A549 (cell line): ENCODE measurements at regions not wholly inside any gene's neighbourhood (a gene's known extent, or its start where the extent isn't known, plus 50 kb on each side); places are given as distances from the start of the nearest gene placed in this dataset.

Experiments
- ATAC-seq, 2 experiments: fragments of 200-7000 bp in 1 of 2; fragments of >200 bp in 1 of 2; cut with Nextera tagmentation in 1 of 2; cut with Tn5 transposase in 1 of 2; 3 replicates each; pipeline versions ENCODE4 v1.8.0 to v1.9.1; 2018 to 2020; ENCODE audit warnings: mild to moderate bottlenecking in 1 of 2, moderate library complexity in 1 of 2
- CTCF ChIA-PET: fragments of 300-600 bp; sonication (Branson Sonifier 250); formaldehyde crosslinking; extraction: SDS; loops from one replicate; lab custom pipeline; 2021; ENCODE audit warnings: antibody characterized with exemption, inconsistent platforms; lab: Yijun Ruan, JAX
- POLR2A ChIA-PET: fragments of 350-600 bp; formaldehyde crosslinking; extraction: SDS; loops from one replicate; lab custom pipeline; 2021; ENCODE audit warnings: antibody characterized with exemption, inconsistent platforms; lab: Yijun Ruan, JAX
- DNase-seq, 2 experiments: peaks; one replicate each; pipeline versions ENCODE4 v3.0.0 to v3.0.0-alpha.2; 2011 to 2016; ENCODE audit warnings: low read depth in 1 of 2, low spot score in 1 of 2
- FAIRE-seq: peaks from 2 replicates; lab custom pipeline; 2011; peaks lifted over from hg19 to GRCh38; lab: Jason Lieb, UNC
- H3K27ac ChIP-seq, 2 experiments: fragments of >200 bp; sonication (Bioruptor Twin); formaldehyde crosslinking; 3 replicates each; pipeline ENCODE4 v1.5.1; 2016 to 2017
- H3K4me1 ChIP-seq: fragments of >200 bp; sonication (Bioruptor Twin); formaldehyde crosslinking; 3 replicates; pipeline ENCODE4 v1.6.1; 2016
- H3K4me2 ChIP-seq: fragments of >200 bp; sonication (Bioruptor Twin); formaldehyde crosslinking; 3 replicates; pipeline ENCODE4 v1.6.1; 2016
- H3K4me3 ChIP-seq: fragments of >200 bp; sonication (Bioruptor Twin); formaldehyde crosslinking; 3 replicates; pipeline ENCODE4 v1.5.1; 2016
- H3K9me3 ChIP-seq: fragments of >200 bp; sonication (Bioruptor Twin); formaldehyde crosslinking; 3 replicates; pipeline ENCODE4 v1.6.1; 2016
- BHLHE40 ChIP-seq: IDR thresholded peaks from 2 replicates; pipeline ENCODE4 v1.6.1; 2012; ENCODE audit warnings: low read depth, low read length, inconsistent platforms
- CBX8 ChIP-seq: fragments of 200-600 bp; sonication (generic); IDR thresholded peaks from 2 replicates; pipeline ENCODE4 v1.6.1; 2016
- CEBPB ChIP-seq, 2 experiments: fragments of >200 bp in 1 of 2; sonication (Bioruptor Twin) in 1 of 2; formaldehyde crosslinking in 1 of 2; IDR thresholded peaks; 2 replicates each; pipeline ENCODE4 v1.6.1; 2012 to 2016
- CHD4 ChIP-seq: fragments of 200-600 bp; sonication (generic); IDR thresholded peaks from 2 replicates; pipeline ENCODE4 v1.6.1; 2016; ENCODE audit warnings: antibody characterized with exemption, mild to moderate bottlenecking, borderline replicate concordance
- EHMT2 ChIP-seq: fragments of 200-600 bp; sonication (generic); IDR thresholded peaks from 2 replicates; pipeline ENCODE4 v1.6.1; 2016; ENCODE audit warnings: antibody characterized with exemption, low read depth, mild to moderate bottlenecking, moderate library complexity
- FOSB ChIP-seq: fragments of 250-450 bp; sonication (Bioruptor Pico); IDR thresholded peaks from 2 replicates; pipeline ENCODE4 v1.5.0; 2020; ENCODE audit warnings: mild to moderate bottlenecking, moderate library complexity
- GATA3 ChIP-seq: IDR thresholded peaks from 2 replicates; pipeline ENCODE4 v1.6.1; 2012; ENCODE audit warnings: borderline replicate concordance
- HDAC2 ChIP-seq: fragments of 200-600 bp; sonication (generic); IDR thresholded peaks from 2 replicates; pipeline ENCODE4 v1.6.1; 2016
- HOXB13 ChIP-seq: fragments of 250-450 bp; sonication (Bioruptor Pico); IDR thresholded peaks from 2 replicates; pipeline ENCODE4 v1.5.0; 2020; ENCODE audit warnings: low read depth, mild to moderate bottlenecking, moderate library complexity
- MAFK ChIP-seq: fragments of 450-650 bp; IDR thresholded peaks from 2 replicates; pipeline ENCODE4 v1.6.1; 2014; ENCODE audit not compliant: partially characterized antibody
- MAZ ChIP-seq: fragments of 150-350 bp; IDR thresholded peaks from 2 replicates; pipeline ENCODE4 v1.6.1; 2014; ENCODE audit warnings: antibody characterized with exemption, low read depth, low read length, borderline replicate concordance
- MYC ChIP-seq: IDR thresholded peaks from 2 replicates; pipeline ENCODE4 v1.6.1; 2012; ENCODE audit warnings: mild to moderate bottlenecking, inconsistent platforms, low read length, improper control_type of control experiment, borderline replicate concordance
- NR3C1 ChIP-seq: fragments of >200 bp; sonication (Bioruptor Twin); formaldehyde crosslinking; IDR thresholded peaks from 3 replicates; pipeline ENCODE4 v1.6.1; 2017
- PHF8 ChIP-seq: fragments of 200-600 bp; sonication (generic); IDR thresholded peaks from 2 replicates; pipeline ENCODE4 v1.6.1; 2016; ENCODE audit warnings: low read depth, mild to moderate bottlenecking, antibody characterized with exemption, moderate library complexity, borderline replicate concordance
- RAD21 ChIP-seq, 2 experiments: fragments of >200 bp in 1 of 2; sonication (Bioruptor Twin) in 1 of 2; formaldehyde crosslinking in 1 of 2; IDR thresholded peaks in 1 of 2; conservative IDR thresholded peaks in 1 of 2; 2 replicates in 1 of 2; 3 replicates in 1 of 2; pipeline ENCODE4 v1.6.1; 2012 to 2018; ENCODE audit warnings: inconsistent platforms in 1 of 2
- RARB ChIP-seq: fragments of 250-450 bp; sonication (Bioruptor Pico); IDR thresholded peaks from 2 replicates; pipeline ENCODE4 v1.8.0; 2021; ENCODE audit warnings: mild to moderate bottlenecking, moderate library complexity
- RCOR1 ChIP-seq: fragments of 150-350 bp; IDR thresholded peaks from 2 replicates; pipeline ENCODE4 v1.6.1; 2014; ENCODE audit warnings: antibody characterized with exemption, low read length, low read depth
- SREBF2 ChIP-seq: fragments of 450-650 bp; IDR thresholded peaks from 2 replicates; pipeline ENCODE4 v1.6.1; 2014; ENCODE audit warnings: mild to moderate bottlenecking, moderate library complexity
- TFCP2L1 ChIP-seq: fragments of 250-450 bp; sonication (Bioruptor Pico); IDR thresholded peaks from 2 replicates; pipeline ENCODE4 v1.5.0; 2021; ENCODE audit warnings: mild to moderate bottlenecking
- TP53 ChIP-seq: fragments of 250-450 bp; sonication (Bioruptor Pico); IDR thresholded peaks from 2 replicates; pipeline ENCODE4 v1.5.0; 2021; ENCODE audit warnings: mild to moderate bottlenecking, moderate library complexity
- ZNF302 ChIP-seq: fragments of 250-450 bp; sonication (Bioruptor Pico); IDR thresholded peaks from 2 replicates; pipeline ENCODE4 v1.9.0; 2021; ENCODE audit warnings: inconsistent platforms, mild to moderate bottlenecking, moderate library complexity
- ZSCAN20 ChIP-seq: fragments of 250-450 bp; sonication (Bioruptor Pico); IDR thresholded peaks from 2 replicates; pipeline ENCODE4 v1.8.0; 2022; ENCODE audit warnings: mild to moderate bottlenecking, moderate library complexity
- TF ChIP-seq, protein P1 (sequence below): fragments of 450-650 bp; IDR thresholded peaks from 2 replicates; pipeline ENCODE4 v1.6.1; 2014; ENCODE audit warnings: antibody characterized with exemption
- TF ChIP-seq, protein P2 (sequence below): IDR thresholded peaks from 2 replicates; pipeline ENCODE4 v1.6.1; 2012

GRCh38 chr3:145620002-145620401 is 541.0 kb downstream of the PLOD2 start (continued):
- TF ChIP-seq CHD4 = no peak
- TF ChIP-seq, protein P1, sequence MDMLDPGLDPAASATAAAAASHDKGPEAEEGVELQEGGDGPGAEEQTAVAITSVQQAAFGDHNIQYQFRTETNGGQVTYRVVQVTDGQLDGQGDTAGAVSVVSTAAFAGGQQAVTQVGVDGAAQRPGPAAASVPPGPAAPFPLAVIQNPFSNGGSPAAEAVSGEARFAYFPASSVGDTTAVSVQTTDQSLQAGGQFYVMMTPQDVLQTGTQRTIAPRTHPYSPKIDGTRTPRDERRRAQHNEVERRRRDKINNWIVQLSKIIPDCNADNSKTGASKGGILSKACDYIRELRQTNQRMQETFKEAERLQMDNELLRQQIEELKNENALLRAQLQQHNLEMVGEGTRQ = no peak
- TF ChIP-seq MAZ = no peak
- no peak for TF ChIP-seq RAD21 (conservative IDR thresholded peaks at IDR 0.05 in 1 of 2, IDR thresholded peaks at IDR 0.05 in 1 of 2)

GRCh38 chr3:145620486-145620885 is 540.5 kb downstream of the PLOD2 start:
- ChIA-PET POLR2A (no interaction called here), CTCF (no interaction called here)
- Histone ChIP-seq H3K4me3 (no peak overlapping the region), H3K9me3 (no peaks in the 10 kb centered on the region), H3K4me1 (no peaks in the 10 kb centered on the region), H3K4me2 (no peak overlapping the region), H3K27ac (no peak overlapping the region)
- FAIRE-seq (no peak), ATAC-seq (no peak), DNase-seq (no peak)
- no peak for TF ChIP-seq FOSB (CRISPR knock-in tag)
- no peak for TF ChIP-seq CBX8
- no peak for TF ChIP-seq CEBPB (IDR thresholded peaks at IDR 0.05)
- TF ChIP-seq RAD21 (conservative IDR thresholded peaks at IDR 0.05 in 1 of 2, IDR thresholded peaks at IDR 0.05 in 1 of 2) = no peak
- TF ChIP-seq RCOR1 = no peak
- TF ChIP-seq BHLHE40 = no peak

GRCh38 chr3:145623349-145623748 is 537.6 kb downstream of the PLOD2 start:
- TF ChIP-seq ZSCAN20 (no peak), RARB (CRISPR knock-in tag) (no peak), PHF8 (no peak), TFCP2L1 (CRISPR knock-in tag) (no peak), NR3C1 (no peak), BHLHE40 (no peak), HDAC2 (no peak), MAFK (no peak), EHMT2 (no peak), RAD21 (conservative IDR thresholded peaks at IDR 0.05 in 1 of 2, IDR thresholded peaks at IDR 0.05 in 1 of 2) (no peak), SREBF2 (no peak), GATA3 (no peak), MYC (no peak)
- no peak for ATAC-seq
- H3K9me3 ChIP-seq = no peaks in the 10 kb centered on the region
- no peak overlapping the region for H3K4me3 ChIP-seq
- no peak overlapping the region for H3K27ac ChIP-seq
- no peak overlapping the region for H3K4me2 ChIP-seq
- DNase-seq = no peak
- H3K4me1 ChIP-seq = no peaks in the 10 kb centered on the region
- ChIA-PET POLR2A (no interaction called here), CTCF (no interaction called here)
- no peak for FAIRE-seq

- CTCF ChIA-PET = no interaction called here
- no peak for DNase-seq
- no peak for FAIRE-seq
- Histone ChIP-seq H3K4me2 (no peak overlapping the region), H3K4me1 (no peaks in the 10 kb centered on the region), H3K4me3 (no peak overlapping the region), H3K27ac (no peak overlapping the region), H3K9me3 (0 out of 3 replicates have a peak, but pooled peaks cover 3% of the 10 kb centered on the region)
- no peak for ATAC-seq
- POLR2A ChIA-PET = no interaction called here
- TF ChIP-seq CBX8 = no peak
- no peak for TF ChIP-seq MAFK
- TF ChIP-seq, protein P2, sequence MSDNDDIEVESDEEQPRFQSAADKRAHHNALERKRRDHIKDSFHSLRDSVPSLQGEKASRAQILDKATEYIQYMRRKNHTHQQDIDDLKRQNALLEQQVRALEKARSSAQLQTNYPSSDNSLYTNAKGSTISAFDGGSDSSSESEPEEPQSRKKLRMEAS = no peak
- TF ChIP-seq TFCP2L1 (CRISPR knock-in tag) = no peak
- TF ChIP-seq HOXB13 (CRISPR knock-in tag) = no peak
- TF ChIP-seq, protein P1 = no peak
- no peak for TF ChIP-seq RCOR1
- TF ChIP-seq BHLHE40 = no peak
- TF ChIP-seq ZNF302 (CRISPR knock-in tag) = no peak
- no peak for TF ChIP-seq TP53 (CRISPR knock-in tag)
Observed at GRCh38 chr3:145628211-145628610, 532.8 kb downstream of the PLOD2 start.
